DND-41 (cell line): ENCODE measurements at regions not wholly inside any gene's neighbourhood (a gene's known extent, or its start where the extent isn't known, plus 50 kb on each side); places are given as distances from the start of the nearest gene placed in this dataset.

Experiments
- ATAC-seq: fragments of 200-7000 bp; cut with Tn5 transposase; 3 replicates; pipeline ENCODE4 v1.9.1; 2021; ENCODE audit warnings: low read depth; ENCODE audit not compliant: insufficient read depth
- DNase-seq: peaks from one replicate; pipeline ENCODE4 v3.0.0-alpha.2; 2020
- H2AFZ ChIP-seq: 2 replicates; pipeline ENCODE4 v1.6.0; 2012; ENCODE audit warnings: low read depth, low read length
- H3K27ac ChIP-seq: 2 replicates; pipeline ENCODE4 v1.5.1; 2012; ENCODE audit warnings: low read length, inconsistent platforms
- H3K27me3 ChIP-seq: fragments of 200-600 bp; sonication (generic); 2 replicates; pipeline ENCODE4 v1.6.0; 2012; ENCODE audit warnings: low read length, mild to moderate bottlenecking, inconsistent platforms; ENCODE audit not compliant: insufficient read depth, poor library complexity
- H3K36me3 ChIP-seq: 2 replicates; pipeline ENCODE4 v1.5.1; 2012; ENCODE audit warnings: low read length, inconsistent platforms; ENCODE audit not compliant: insufficient read depth
- H3K4me1 ChIP-seq: 2 replicates; pipeline ENCODE4 v1.5.1; 2012; ENCODE audit warnings: mild to moderate bottlenecking, low read length; ENCODE audit not compliant: insufficient read depth
- H3K4me2 ChIP-seq: 2 replicates; pipeline ENCODE4 v1.6.0; 2012; ENCODE audit warnings: mild to moderate bottlenecking, moderate library complexity, low read length, inconsistent platforms; ENCODE audit not compliant: insufficient read depth
- H3K4me3 ChIP-seq, 2 experiments: fragments of 200-600 bp in 1 of 2; shearing (Covaris generic) in 1 of 2; 2 replicates each; pipeline ENCODE4 v1.5.1; 2012 to 2016; ENCODE audit warnings: inconsistent platforms in 2 of 2, low read length in 2 of 2, mild to moderate bottlenecking in 2 of 2, low read depth in 1 of 2, moderate library complexity in 1 of 2
- H3K79me2 ChIP-seq: 2 replicates; pipeline ENCODE4 v1.6.0; 2012; ENCODE audit warnings: low read length, inconsistent platforms; ENCODE audit not compliant: insufficient read depth
- H3K9ac ChIP-seq: 2 replicates; pipeline ENCODE4 v1.6.0; 2012; ENCODE audit warnings: low read depth, mild to moderate bottlenecking, inconsistent platforms, low read length, moderate library complexity
- H3K9me3 ChIP-seq: 2 replicates; pipeline ENCODE4 v1.5.1; 2012; ENCODE audit warnings: low read length, moderate library complexity, mild to moderate bottlenecking, inconsistent platforms; ENCODE audit not compliant: insufficient read depth, severe bottlenecking
- H4K20me1 ChIP-seq: 2 replicates; pipeline ENCODE4 v1.6.0; 2012; ENCODE audit warnings: low read length; ENCODE audit not compliant: insufficient read depth
- EZH2 ChIP-seq: IDR thresholded peaks from 3 replicates; pipeline ENCODE4 v1.6.1; 2012; ENCODE audit warnings: borderline replicate concordance, low read depth, mild to moderate bottlenecking, moderate library complexity, low read length, inconsistent platforms; ENCODE audit not compliant: severe bottlenecking
- TF ChIP-seq, protein P1 (sequence below): IDR thresholded peaks from 2 replicates; pipeline ENCODE4 v1.5.1; 2012; ENCODE audit warnings: borderline replicate concordance, low read length, moderate library complexity, mild to moderate bottlenecking; ENCODE audit not compliant: poor library complexity, severe bottlenecking; ENCODE audit errors: extremely low read depth

DNA sequence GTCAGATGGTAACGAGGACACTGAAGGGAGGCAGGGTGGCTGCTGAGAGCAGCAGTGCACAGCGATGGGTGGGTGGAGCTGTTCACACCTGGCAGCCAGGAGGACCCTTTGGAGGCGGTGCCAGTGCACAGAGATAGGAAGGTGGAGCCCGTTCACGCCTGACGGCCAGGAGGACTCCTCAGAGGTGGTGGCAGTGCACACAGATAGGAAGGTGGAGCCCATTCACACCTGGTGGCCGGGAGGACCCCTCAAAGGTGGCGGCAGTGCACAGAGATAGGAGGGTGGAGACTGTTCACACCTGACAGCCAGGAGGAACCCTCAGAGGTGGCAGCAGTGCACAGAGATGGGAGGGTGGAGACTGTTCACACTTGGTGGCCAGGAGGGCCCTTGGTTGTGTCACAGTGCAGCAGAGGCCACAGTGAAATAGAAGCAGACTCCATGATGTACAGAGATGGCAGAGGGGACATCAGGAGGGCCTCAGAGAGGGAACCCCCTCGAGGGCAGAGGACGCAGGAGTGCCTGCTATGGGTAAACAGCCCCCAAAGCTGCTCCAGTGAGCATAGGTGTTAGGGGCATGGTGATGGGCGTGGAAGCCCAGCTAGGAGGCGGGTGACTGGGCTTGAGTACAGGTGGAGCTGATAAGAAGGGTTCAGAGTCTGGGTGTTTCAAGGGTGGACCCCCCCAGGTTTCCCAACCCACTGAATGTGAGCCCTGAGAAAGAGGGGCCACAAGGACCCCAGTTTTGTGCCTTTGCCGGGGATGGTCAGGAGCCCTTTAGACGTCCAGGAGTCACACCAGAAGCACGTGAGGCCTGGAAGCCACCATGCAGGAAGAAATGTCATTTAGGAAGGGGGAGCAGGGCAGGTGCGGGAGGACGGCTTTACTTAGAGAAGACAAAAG lies 566.7 kb downstream of the BRD1 start:
- Histone ChIP-seq H3K27me3 (no peaks in the 10 kb centered on the region), H3K9ac (no peak overlapping the region), H3K4me3 (no peak overlapping the region), H3K9me3 (no peaks in the 10 kb centered on the region), H3K4me1 (no peaks in the 10 kb centered on the region), H3K27ac (no peak overlapping the region), H3K4me2 (no peak overlapping the region), H3K36me3 (no peaks in the 10 kb centered on the region), H2AFZ (no peak overlapping the region), H4K20me1 (peaks cover 11% of the 10 kb centered on the region; the same call in 1 of the 2 replicates), H3K79me2 (no peaks in the 10 kb centered on the region)
- no peak for DNase-seq
- ATAC-seq: no peak
- TF ChIP-seq, protein P1, sequence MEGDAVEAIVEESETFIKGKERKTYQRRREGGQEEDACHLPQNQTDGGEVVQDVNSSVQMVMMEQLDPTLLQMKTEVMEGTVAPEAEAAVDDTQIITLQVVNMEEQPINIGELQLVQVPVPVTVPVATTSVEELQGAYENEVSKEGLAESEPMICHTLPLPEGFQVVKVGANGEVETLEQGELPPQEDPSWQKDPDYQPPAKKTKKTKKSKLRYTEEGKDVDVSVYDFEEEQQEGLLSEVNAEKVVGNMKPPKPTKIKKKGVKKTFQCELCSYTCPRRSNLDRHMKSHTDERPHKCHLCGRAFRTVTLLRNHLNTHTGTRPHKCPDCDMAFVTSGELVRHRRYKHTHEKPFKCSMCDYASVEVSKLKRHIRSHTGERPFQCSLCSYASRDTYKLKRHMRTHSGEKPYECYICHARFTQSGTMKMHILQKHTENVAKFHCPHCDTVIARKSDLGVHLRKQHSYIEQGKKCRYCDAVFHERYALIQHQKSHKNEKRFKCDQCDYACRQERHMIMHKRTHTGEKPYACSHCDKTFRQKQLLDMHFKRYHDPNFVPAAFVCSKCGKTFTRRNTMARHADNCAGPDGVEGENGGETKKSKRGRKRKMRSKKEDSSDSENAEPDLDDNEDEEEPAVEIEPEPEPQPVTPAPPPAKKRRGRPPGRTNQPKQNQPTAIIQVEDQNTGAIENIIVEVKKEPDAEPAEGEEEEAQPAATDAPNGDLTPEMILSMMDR: no peak
- no peak for TF ChIP-seq EZH2

- no peaks in the 10 kb centered on the region for H3K79me2 ChIP-seq
- no peaks in the 10 kb centered on the region for H3K4me1 ChIP-seq
- no peaks in the 10 kb centered on the region for H3K27me3 ChIP-seq
- no peaks in the 10 kb centered on the region for H3K36me3 ChIP-seq
- H3K27ac ChIP-seq: no peak overlapping the region
- peaks cover 11% of the 10 kb centered on the region; the same call in 1 of the 2 replicates for H4K20me1 ChIP-seq
- H2AFZ ChIP-seq: no peak overlapping the region
- no peak for DNase-seq
- no peak overlapping the region for H3K9ac ChIP-seq
- H3K4me2 ChIP-seq: no peak overlapping the region
- ATAC-seq: no peak
- no peak for TF ChIP-seq EZH2
- TF ChIP-seq, protein P1: no peak
- no peak overlapping the region for H3K4me3 ChIP-seq
- no peaks in the 10 kb centered on the region for H3K9me3 ChIP-seq
These were observed 567.6 kb downstream of the BRD1 start for GRCh38 chr22:49259839-49260615.

GRCh38 chr22:49258107-49259010 lies 569.3 kb downstream of the BRD1 start:
- Histone ChIP-seq H3K27ac (no peak overlapping the region), H3K4me1 (no peaks in the 10 kb centered on the region), H3K4me3 (no peak overlapping the region), H3K79me2 (no peaks in the 10 kb centered on the region), H3K9ac (no peak overlapping the region), H3K27me3 (no peaks in the 10 kb centered on the region), H3K4me2 (no peak overlapping the region), H3K9me3 (no peaks in the 10 kb centered on the region), H2AFZ (no peak overlapping the region), H4K20me1 (0 out of 2 replicates have a peak, but pooled peaks cover 8% of the 10 kb centered on the region), H3K36me3 (no peaks in the 10 kb centered on the region)
- no peak for ATAC-seq
- TF ChIP-seq, protein P1: no peak
- no peak for TF ChIP-seq EZH2
- no peak for DNase-seq
